Neural progenitor cell (in vitro differentiated cells): ENCODE measurements at regions not wholly inside any gene's neighbourhood (a gene's known extent, or its start where the extent isn't known, plus 50 kb on each side); places are given as distances from the start of the nearest gene placed in this dataset.

Experiments used
- CTCF ChIP-seq: fragments of 200-600 bp; sonication (generic); IDR thresholded peaks from 2 replicates; pipeline ENCODE4 v1.5.1; 2017; ENCODE audit warnings: antibody characterized with exemption, mild to moderate bottlenecking
- EZH2 ChIP-seq: fragments of 200-600 bp; sonication (generic); IDR thresholded peaks from 2 replicates; pipeline ENCODE4 v1.6.1; 2017; ENCODE audit warnings: antibody characterized with exemption, mild to moderate bottlenecking, moderate library complexity
- EZH2phosphoT487 ChIP-seq: fragments of 200-600 bp; sonication (generic); IDR thresholded peaks from 2 replicates; pipeline ENCODE4 v1.6.1; 2017; ENCODE audit warnings: antibody characterized with exemption

GRCh38 chr3:116802651-116803050, 93.1 kb downstream of the TUSC7 start:
- no peak for TF ChIP-seq CTCF
- TF ChIP-seq EZH2phosphoT487: no peak
- no peak for TF ChIP-seq EZH2
